ENCODE measurements at regions not wholly inside any gene's neighbourhood (a gene's known extent, or its start where the extent isn't known, plus 50 kb on each side); places are given as distances from the start of the nearest gene placed in this dataset.

- CTCF ChIA-PET: no interaction called here
These were observed 257.8 kb downstream of the JRKL start for GRCh38 chr11:96647621-96648020.

More at GRCh38 chr11:96647621-96648020, 257.8 kb downstream of the JRKL start:
- Histone ChIP-seq H4K20me1 (ENCODE audit: insufficient read depth) (no peaks in the 10 kb centered on the region), H2AFZ (ENCODE audit: low read depth) (no peak overlapping the region), H3K9me3 (no peaks in the 10 kb centered on the region), H3K4me1 (ENCODE audit: control insufficient read depth in 1 of 2, insufficient read depth in 2 of 2, low read depth in 1 of 2, low read length in 1 of 2) (no peaks in the 10 kb centered on the region), H3K27ac (ENCODE audit: low read depth in 2 of 2, low read length in 1 of 2) (no peak overlapping the region), H3K9me2 (no peaks in the 10 kb centered on the region), H3F3A (replicated peaks; ENCODE audit: insufficient read depth) (no peaks in the 10 kb centered on the region), H3K4me2 (no peak overlapping the region), H3K9ac (no peak overlapping the region), H3K79me2 (ENCODE audit: insufficient read depth) (no peaks in the 10 kb centered on the region), H3K27me3 (ENCODE audit: insufficient read depth) (no peaks in the 10 kb centered on the region), H3K36me3 (replicated peaks in 1 of 2; ENCODE audit: control insufficient read depth in 1 of 2, insufficient read depth in 2 of 2, low read length in 1 of 2) (no peaks in the 10 kb centered on the region), H3K4me3 (ENCODE audit: low read depth in 2 of 2, low read length in 1 of 2) (no peak overlapping the region)
- WGBS (ENCODE audit: low lambda C conversion rate): 51% methylated on average over 5 of the region's 5 CpGs
- POLR2A ChIA-PET: no interaction called here
- DNase-seq: no peak
- no peak for TF ChIP-seq REST (IDR thresholded peaks at IDR 0.05; ENCODE audit: low read depth, low read length)
- no peak for TF ChIP-seq FOSL2 (IDR thresholded peaks at IDR 0.05; ENCODE audit: borderline replicate concordance, low read depth)
- TF ChIP-seq MAX (IDR thresholded peaks at IDR 0.05; ENCODE audit: low read depth): no peak
- no peak for TF ChIP-seq YY1 (IDR thresholded peaks at IDR 0.05; ENCODE audit: low read depth)
- TF ChIP-seq NRF1 (IDR thresholded peaks at IDR 0.05; ENCODE audit: low read depth, low read length): no peak
- TF ChIP-seq JUND (IDR thresholded peaks at IDR 0.05): no peak
- no peak for TF ChIP-seq SIN3A (IDR thresholded peaks at IDR 0.05; ENCODE audit: borderline replicate concordance, low read depth, low read length)
- no peak for TF ChIP-seq PBX3 (IDR thresholded peaks at IDR 0.05)
- TF ChIP-seq CTCF (IDR thresholded peaks at IDR 0.05): no peak
- TF ChIP-seq FOXJ3 (CRISPR knock-in tag; IDR thresholded peaks at IDR 0.05): no peak
- TF ChIP-seq MEF2A (IDR thresholded peaks at IDR 0.05; ENCODE audit: borderline replicate concordance, low read depth): no peak

Measured in SK-N-SH (cell line).